ENCODE measurements at regions not wholly inside any gene's neighbourhood (a gene's known extent, or its start where the extent isn't known, plus 50 kb on each side); places are given as distances from the start of the nearest gene placed in this dataset.

DNA sequence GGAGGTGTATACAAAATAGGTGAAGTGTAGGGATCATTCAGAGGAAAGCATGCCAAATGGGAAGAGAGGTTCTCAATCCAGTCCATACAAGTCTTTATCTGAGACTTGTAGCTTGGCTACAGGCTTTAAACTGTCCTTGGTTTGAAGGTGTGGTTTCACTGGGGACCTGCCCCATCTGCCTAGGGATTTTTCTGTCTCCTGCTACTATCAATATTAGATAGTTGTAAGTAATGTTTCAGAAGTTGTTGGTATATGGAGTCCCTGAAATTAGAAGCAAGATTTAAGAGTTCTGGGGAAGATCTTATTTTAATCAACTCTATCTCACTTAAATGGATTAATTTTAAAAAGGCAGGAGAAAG, 100.9 kb downstream of the ANKRD7 start:
- Histone ChIP-seq H3K36me3 (ENCODE audit: control insufficient read depth, insufficient read depth, low read length) (no peaks in the 10 kb centered on the region), H3K4me3 (ENCODE audit: low read depth, low read length) (no peak overlapping the region), H3K9me3 (no peaks in the 10 kb centered on the region), H3K4me1 (no peaks in the 10 kb centered on the region), H3K27me3 (replicated peaks; ENCODE audit: control insufficient read depth, insufficient read depth, low read length) (no peaks in the 10 kb centered on the region)
- intact Hi-C loops (cut with micrococcal nuclease; ENCODE audit: unreplicated experiment) = no loop called here
- no TSS peak for BruUV-seq (replicated peaks)
- Mint-ChIP-seq H3K27ac (ENCODE audit: unreplicated experiment) (no peak overlapping the region), H3K4me3 (ENCODE audit: unreplicated experiment) (no peak overlapping the region), H3K4me1 (ENCODE audit: low read depth, unreplicated experiment) (no peaks in the 10 kb centered on the region), H3K27me3 (ENCODE audit: insufficient read depth, unreplicated experiment) (peaks cover 5% of the 10 kb centered on the region), H3K9me3 (ENCODE audit: unreplicated experiment) (no peaks in the 10 kb centered on the region), H3K36me3 (ENCODE audit: insufficient read depth, unreplicated experiment) (no peaks in the 10 kb centered on the region)
- ChIA-PET POLR2A (no interaction called here), CTCF (no interaction called here)
- TF ChIP-seq, protein P1, sequence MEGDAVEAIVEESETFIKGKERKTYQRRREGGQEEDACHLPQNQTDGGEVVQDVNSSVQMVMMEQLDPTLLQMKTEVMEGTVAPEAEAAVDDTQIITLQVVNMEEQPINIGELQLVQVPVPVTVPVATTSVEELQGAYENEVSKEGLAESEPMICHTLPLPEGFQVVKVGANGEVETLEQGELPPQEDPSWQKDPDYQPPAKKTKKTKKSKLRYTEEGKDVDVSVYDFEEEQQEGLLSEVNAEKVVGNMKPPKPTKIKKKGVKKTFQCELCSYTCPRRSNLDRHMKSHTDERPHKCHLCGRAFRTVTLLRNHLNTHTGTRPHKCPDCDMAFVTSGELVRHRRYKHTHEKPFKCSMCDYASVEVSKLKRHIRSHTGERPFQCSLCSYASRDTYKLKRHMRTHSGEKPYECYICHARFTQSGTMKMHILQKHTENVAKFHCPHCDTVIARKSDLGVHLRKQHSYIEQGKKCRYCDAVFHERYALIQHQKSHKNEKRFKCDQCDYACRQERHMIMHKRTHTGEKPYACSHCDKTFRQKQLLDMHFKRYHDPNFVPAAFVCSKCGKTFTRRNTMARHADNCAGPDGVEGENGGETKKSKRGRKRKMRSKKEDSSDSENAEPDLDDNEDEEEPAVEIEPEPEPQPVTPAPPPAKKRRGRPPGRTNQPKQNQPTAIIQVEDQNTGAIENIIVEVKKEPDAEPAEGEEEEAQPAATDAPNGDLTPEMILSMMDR (IDR thresholded peaks at IDR 0.05; ENCODE audit: insufficient read depth in 1 of 2, low read depth in 1 of 2, low read length in 1 of 2, severe bottlenecking in 1 of 2, unreplicated experiment in 1 of 2) = no peak
- DNase-seq = no peak

DNA sequence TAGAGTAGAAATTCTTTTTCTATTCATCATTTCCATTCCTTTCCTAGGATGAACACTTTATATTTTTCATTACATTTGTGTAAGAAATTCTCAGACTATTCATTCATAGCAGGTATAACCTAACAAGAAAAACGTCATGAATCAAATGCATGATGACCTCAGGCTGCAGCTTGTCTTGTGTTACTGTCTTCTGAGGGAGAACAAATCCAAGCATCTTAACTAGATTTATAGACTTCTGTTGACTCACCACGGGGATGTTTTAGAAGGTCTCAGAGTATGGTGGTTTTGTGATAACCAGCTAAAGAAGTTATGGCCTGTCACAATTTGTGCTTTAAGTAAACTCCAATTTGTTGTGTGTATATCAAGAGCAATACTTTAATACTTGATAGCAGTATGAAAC, 102.7 kb downstream of the ANKRD7 start:
- H3K36me3 ChIP-seq (ENCODE audit: control insufficient read depth, insufficient read depth, low read length) = no peaks in the 10 kb centered on the region
- TF ChIP-seq, protein P1 (IDR thresholded peaks at IDR 0.05; ENCODE audit: insufficient read depth in 1 of 2, low read depth in 1 of 2, low read length in 1 of 2, severe bottlenecking in 1 of 2, unreplicated experiment in 1 of 2) = no peak
- Mint-ChIP-seq H3K36me3 (ENCODE audit: insufficient read depth, unreplicated experiment) (no peaks in the 10 kb centered on the region), H3K27me3 (ENCODE audit: insufficient read depth, unreplicated experiment) (peaks cover 8% of the 10 kb centered on the region), H3K9me3 (ENCODE audit: unreplicated experiment) (no peaks in the 10 kb centered on the region), H3K4me1 (ENCODE audit: low read depth, unreplicated experiment) (no peaks in the 10 kb centered on the region), H3K27ac (ENCODE audit: unreplicated experiment) (no peak overlapping the region), H3K4me3 (ENCODE audit: unreplicated experiment) (no peak overlapping the region)
- ChIA-PET CTCF (no interaction called here), POLR2A (no interaction called here)
- no peak overlapping the region for H3K4me3 ChIP-seq (ENCODE audit: low read depth, low read length)
- H3K9me3 ChIP-seq = no peaks in the 10 kb centered on the region
- intact Hi-C loops (cut with micrococcal nuclease; ENCODE audit: unreplicated experiment) = no loop called here
- BruUV-seq (replicated peaks) = no TSS peak
- H3K27me3 ChIP-seq (replicated peaks; ENCODE audit: control insufficient read depth, insufficient read depth, low read length) = no peaks in the 10 kb centered on the region
- no peaks in the 10 kb centered on the region for H3K4me1 ChIP-seq
- no peak for DNase-seq

DNA sequence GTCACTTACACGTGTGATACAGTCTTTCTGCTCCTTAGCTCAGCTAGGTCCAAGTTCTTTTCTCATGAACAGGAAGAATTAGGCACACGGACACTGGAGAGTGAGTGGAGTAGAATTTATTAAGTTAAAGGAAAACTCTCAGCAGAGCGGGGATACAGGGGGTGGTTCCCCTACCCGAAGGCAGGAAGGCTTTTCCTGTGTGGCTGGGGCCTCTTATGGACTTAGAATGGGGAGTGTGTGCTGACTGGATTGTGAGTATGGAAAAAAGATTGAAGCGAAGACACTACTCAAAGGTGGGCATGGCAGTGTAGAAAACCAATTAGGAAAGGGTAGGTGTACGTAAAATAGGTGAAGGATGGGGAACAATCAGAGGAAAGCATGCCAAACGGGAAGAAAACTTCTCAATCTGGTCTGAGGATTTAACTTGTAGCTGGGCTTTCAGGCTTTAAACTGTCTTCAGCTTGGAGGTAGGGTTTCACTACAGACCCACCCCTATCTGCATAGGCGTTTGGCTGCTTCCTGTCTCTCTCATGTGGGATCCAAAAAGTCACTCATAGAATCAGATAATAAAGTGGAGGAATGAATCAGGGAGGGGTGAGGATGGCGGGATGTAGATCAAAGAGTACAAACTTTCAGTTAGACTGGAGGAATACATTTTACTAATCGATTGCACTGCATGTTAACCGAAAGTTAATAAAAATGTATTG, 104.2 kb downstream of the ANKRD7 start:
- Mint-ChIP-seq H3K36me3 (ENCODE audit: insufficient read depth, unreplicated experiment) (no peaks in the 10 kb centered on the region), H3K27ac (ENCODE audit: unreplicated experiment) (no peak overlapping the region), H3K4me3 (ENCODE audit: unreplicated experiment) (no peak overlapping the region), H3K4me1 (ENCODE audit: low read depth, unreplicated experiment) (no peaks in the 10 kb centered on the region), H3K9me3 (ENCODE audit: unreplicated experiment) (no peaks in the 10 kb centered on the region), H3K27me3 (ENCODE audit: insufficient read depth, unreplicated experiment) (peaks cover 8% of the 10 kb centered on the region)
- intact Hi-C loops (cut with micrococcal nuclease; ENCODE audit: unreplicated experiment) = no loop called here
- Histone ChIP-seq H3K36me3 (ENCODE audit: control insufficient read depth, insufficient read depth, low read length) (no peaks in the 10 kb centered on the region), H3K27me3 (replicated peaks; ENCODE audit: control insufficient read depth, insufficient read depth, low read length) (no peaks in the 10 kb centered on the region), H3K4me1 (no peaks in the 10 kb centered on the region), H3K9me3 (no peaks in the 10 kb centered on the region), H3K4me3 (ENCODE audit: low read depth, low read length) (no peak overlapping the region)
- ChIA-PET POLR2A (no interaction called here), CTCF (no interaction called here)
- DNase-seq = no peak
- TF ChIP-seq, protein P1 (IDR thresholded peaks at IDR 0.05; ENCODE audit: insufficient read depth in 1 of 2, low read depth in 1 of 2, low read length in 1 of 2, severe bottlenecking in 1 of 2, unreplicated experiment in 1 of 2) = no peak
- BruUV-seq (replicated peaks) = no TSS peak

All from Caco-2 (cell line).